ENCODE measurements at regions not wholly inside any gene's neighbourhood (a gene's known extent, or its start where the extent isn't known, plus 50 kb on each side); places are given as distances from the start of the nearest gene placed in this dataset.
"Not testable (repeated sequence)": the region's sequence is repeated elsewhere in the genome, so short reads cannot be mapped to it uniquely, and the experiment has no call there.

DNA sequence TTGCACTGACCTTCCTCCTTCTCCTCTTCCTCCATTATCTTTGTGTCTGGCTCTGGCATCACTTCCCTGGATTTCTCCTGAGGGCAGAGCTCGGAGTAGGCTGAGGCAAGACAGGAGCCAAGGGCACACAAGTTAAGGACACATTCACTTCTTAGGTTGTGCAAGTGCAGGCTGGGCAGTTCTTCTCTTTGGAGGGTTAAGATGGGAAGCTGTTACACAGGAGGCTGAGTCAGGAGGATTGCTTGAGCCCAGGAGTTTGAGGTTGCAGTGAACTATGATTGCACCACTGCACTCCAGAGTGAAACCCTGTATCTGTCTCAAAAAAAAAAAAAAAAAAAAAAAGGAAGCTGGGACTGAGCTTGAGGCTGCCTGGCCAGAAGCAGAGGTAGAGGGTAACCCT, 176.2 kb upstream of the ANKRD28 start:
- Mint-ChIP-seq H3K36me3 (ENCODE audit: insufficient read depth) (no peaks in the 10 kb centered on the region), H3K27me3 (peaks cover 18% of the 10 kb centered on the region in 2 donors), H3K4me1 (ENCODE audit: low read depth in 2 of 2) (no peaks in the 10 kb centered on the region), H3K27ac (no peak overlapping the region), H3K4me3 (no peak overlapping the region), H3K9me3 (no peaks in the 10 kb centered on the region)
- DNase-seq (no peak), ATAC-seq (replicated peaks) (no peak)

DNA sequence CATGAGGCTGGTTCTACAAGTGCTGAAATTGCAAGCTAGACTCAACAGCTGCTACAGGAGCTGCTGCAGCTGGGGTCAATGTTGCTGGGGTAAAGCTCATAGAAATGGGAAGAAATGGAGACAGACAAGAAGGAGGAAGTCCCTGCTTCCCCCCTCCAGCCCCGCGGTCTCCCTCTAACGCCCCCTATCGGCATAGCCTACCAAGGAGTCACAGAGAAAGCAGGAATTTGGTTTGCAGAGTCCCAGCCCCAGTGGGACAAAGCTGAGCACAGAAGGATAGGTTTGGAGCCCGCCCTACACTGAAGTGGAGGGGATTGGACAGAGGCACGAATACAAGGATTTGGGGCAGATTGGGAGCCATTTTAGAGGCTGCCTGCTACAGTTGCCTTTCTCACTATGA, 176.9 kb upstream of the ANKRD28 start:
- Mint-ChIP-seq H3K36me3 (ENCODE audit: insufficient read depth) (no peaks in the 10 kb centered on the region), H3K9me3 (no peaks in the 10 kb centered on the region), H3K4me1 (ENCODE audit: low read depth in 2 of 2) (no peaks in the 10 kb centered on the region), H3K27ac (no peak overlapping the region), H3K4me3 (no peak overlapping the region), H3K27me3 (peaks cover 14 to 18% of the 10 kb centered on the region in 2 donors)
- ATAC-seq (replicated peaks) (no peak), DNase-seq (no peak)

DNA sequence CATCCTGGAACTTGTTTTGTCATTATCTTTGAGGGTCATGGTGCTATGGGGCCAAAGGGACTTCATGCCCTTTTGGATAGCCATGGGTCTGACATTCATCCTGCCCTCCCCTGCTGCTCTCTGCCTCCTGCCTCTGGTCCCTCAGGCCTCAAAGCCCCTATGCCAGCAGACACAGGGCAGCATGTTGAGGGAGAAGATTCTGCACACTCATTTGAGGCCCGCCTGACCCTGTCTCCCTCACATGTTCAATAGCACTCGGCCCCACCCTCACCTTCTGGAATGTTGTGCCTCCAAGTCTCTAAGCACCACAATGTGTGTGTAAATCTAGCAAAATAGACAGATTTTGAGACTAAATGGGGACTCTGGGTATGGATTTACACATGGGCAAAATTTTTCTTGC, 178.7 kb upstream of the ANKRD28 start:
- peaks cover 8 to 18% of the 10 kb centered on the region in 2 donors for H3K27me3 Mint-ChIP-seq
- no peaks in the 10 kb centered on the region for H3K9me3 Mint-ChIP-seq
- no peak for DNase-seq
- ATAC-seq (replicated peaks) = no peak
- H3K27ac Mint-ChIP-seq = no peak overlapping the region
- no peak overlapping the region for H3K4me3 Mint-ChIP-seq
- no peaks in the 10 kb centered on the region for H3K4me1 Mint-ChIP-seq (ENCODE audit: low read depth in 2 of 2)
- no peaks in the 10 kb centered on the region for H3K36me3 Mint-ChIP-seq (ENCODE audit: insufficient read depth)

DNA sequence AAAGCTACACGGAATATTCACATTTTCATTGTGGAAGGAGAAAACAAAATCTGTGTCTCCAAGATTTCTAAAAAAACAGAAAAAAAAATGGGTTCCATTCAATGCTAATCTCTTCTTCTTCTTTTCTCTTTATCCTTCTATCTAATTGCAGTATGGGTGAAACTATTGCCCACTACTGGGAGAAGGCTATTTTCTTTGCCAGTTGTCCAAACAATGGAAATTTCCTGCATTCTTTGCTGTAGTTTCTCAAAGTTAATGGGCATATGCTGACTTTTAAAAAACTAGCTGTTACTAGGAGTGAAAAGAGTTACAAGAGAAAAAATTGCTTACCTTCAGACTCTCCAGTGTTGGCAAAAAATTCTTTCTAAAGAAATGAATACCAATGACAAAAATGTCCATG, 179.3 kb upstream of the ANKRD28 start:
- peaks cover 8 to 18% of the 10 kb centered on the region in 2 donors for H3K27me3 Mint-ChIP-seq
- no peak overlapping the region for H3K4me3 Mint-ChIP-seq
- no peak for DNase-seq
- H3K9me3 Mint-ChIP-seq = no peaks in the 10 kb centered on the region
- H3K4me1 Mint-ChIP-seq (ENCODE audit: low read depth in 2 of 2) = no peaks in the 10 kb centered on the region
- H3K27ac Mint-ChIP-seq = no peak overlapping the region
- ATAC-seq (replicated peaks) = no peak
- no peaks in the 10 kb centered on the region for H3K36me3 Mint-ChIP-seq (ENCODE audit: insufficient read depth)

DNA sequence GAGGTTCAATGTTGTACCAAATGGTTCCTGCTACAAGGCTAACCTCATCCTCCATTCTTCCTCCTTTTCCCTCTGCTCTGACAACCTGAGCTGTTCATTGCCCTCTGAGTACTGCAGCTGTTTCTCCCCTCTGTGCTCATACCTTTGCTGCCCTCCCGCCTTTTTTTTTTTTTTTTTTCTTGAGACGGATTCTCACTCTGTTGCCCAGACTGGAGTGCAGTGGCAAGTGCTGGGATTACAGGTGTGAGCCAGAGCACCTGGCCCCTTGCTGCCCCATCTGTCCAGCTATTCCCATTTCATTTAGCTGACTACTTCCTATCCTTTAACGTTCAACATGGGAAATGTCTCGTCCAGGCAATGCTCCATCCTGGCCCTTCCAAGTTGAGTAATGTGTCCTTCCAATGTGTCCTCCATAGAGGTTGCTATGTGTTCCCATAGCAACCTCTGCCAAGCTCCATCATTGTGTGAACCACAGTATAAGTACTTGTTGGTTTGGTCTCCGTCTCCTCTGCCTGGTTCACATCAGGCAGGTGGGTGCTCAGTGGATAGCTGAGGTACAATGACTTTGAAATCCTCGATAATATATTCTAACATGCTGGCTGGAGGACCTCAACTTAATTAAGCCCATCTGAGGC, 179.9 kb upstream of the ANKRD28 start:
- Mint-ChIP-seq H3K36me3 (ENCODE audit: insufficient read depth) (no peaks in the 10 kb centered on the region), H3K4me1 (ENCODE audit: low read depth in 2 of 2) (no peaks in the 10 kb centered on the region), H3K9me3 (no peaks in the 10 kb centered on the region), H3K4me3 (no peak overlapping the region), H3K27ac (no peak overlapping the region), H3K27me3 (peaks cover 8 to 18% of the 10 kb centered on the region in 2 donors)
- ATAC-seq (replicated peaks) (no peak), DNase-seq (no peak)

DNA sequence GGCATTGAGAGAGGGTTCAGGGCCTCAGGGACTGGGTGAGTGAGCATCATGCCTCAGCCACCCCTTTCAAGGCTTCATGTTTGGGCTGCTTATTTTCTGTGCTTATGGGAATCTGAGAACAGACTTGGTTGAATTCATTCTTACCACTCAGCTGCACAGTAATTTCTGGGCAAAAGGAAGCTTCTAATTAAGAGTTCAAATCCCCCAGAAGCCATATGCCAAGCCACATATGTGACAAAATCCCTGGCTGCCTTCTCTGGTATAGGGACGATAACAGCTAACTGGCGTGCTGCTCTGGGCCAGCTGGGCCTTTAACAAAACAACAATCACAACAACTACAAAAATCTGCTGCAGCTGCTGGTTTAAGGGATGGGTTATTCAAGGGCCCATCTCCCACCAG, 181.0 kb upstream of the ANKRD28 start:
- ATAC-seq (replicated peaks) = no peak
- Mint-ChIP-seq H3K9me3 (no peaks in the 10 kb centered on the region), H3K27me3 (peaks cover 8 to 18% of the 10 kb centered on the region in 2 donors), H3K4me3 (no peak overlapping the region), H3K4me1 (ENCODE audit: low read depth in 2 of 2) (no peaks in the 10 kb centered on the region), H3K27ac (no peak overlapping the region), H3K36me3 (ENCODE audit: insufficient read depth) (no peaks in the 10 kb centered on the region)
- no peak for DNase-seq

DNA sequence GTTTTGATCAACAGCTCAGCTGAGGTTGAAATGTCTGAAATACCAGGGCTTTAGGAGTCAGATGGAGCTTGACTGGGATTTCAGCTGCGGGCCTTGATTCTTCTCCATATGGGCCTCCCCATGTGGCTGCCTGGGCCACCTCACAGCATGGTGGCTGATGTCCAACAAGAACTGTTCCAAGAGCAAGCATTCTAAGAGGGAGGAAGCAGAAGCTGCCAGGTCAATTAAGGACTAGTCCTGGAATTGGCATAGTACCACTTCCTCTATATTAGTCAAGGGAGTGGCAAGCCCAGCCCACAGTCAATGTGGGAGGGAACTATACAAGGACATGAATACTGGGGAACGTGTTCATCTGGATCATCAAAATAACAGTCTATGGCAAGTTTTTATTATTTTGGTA, 181.7 kb upstream of the ANKRD28 start:
- no peak for ATAC-seq (replicated peaks)

DNA sequence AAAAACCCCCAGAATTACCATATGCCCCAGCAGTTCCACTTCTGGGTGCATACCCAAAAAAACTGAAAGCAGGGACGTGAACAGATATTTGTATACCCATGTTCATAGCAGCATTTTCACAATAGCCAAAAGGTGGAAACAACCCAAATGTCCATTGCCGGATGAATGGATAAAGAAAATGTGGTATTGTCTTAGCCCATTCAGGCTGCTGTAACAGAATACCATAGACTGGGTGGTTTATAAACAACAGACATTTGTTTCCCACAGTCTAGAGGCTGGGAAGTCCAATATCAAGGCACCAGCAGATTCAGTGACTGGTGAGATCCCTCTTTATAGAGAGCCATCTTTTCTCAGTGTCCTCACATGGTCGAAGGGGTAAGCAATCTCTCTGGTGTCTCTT, 182.1 kb upstream of the ANKRD28 start:
- no peak overlapping the region for H3K27ac Mint-ChIP-seq
- no peak for DNase-seq
- H3K4me3 Mint-ChIP-seq = no peak overlapping the region
- H3K9me3 Mint-ChIP-seq = no peaks in the 10 kb centered on the region
- H3K4me1 Mint-ChIP-seq (ENCODE audit: low read depth in 2 of 2) = no peaks in the 10 kb centered on the region
- ATAC-seq (replicated peaks) = no peak
- H3K27me3 Mint-ChIP-seq = peaks cover 9% of the 10 kb centered on the region in 2 donors
- H3K36me3 Mint-ChIP-seq (ENCODE audit: insufficient read depth) = no peaks in the 10 kb centered on the region

More for the DNA sequence above, 181.7 kb upstream of the ANKRD28 start:
- no peak for DNase-seq
- no peak overlapping the region for H3K27ac Mint-ChIP-seq
- no peaks in the 10 kb centered on the region for H3K36me3 Mint-ChIP-seq (ENCODE audit: insufficient read depth)
- no peaks in the 10 kb centered on the region for H3K4me1 Mint-ChIP-seq (ENCODE audit: low read depth in 2 of 2)
- H3K9me3 Mint-ChIP-seq = no peaks in the 10 kb centered on the region
- no peak overlapping the region for H3K4me3 Mint-ChIP-seq
- H3K27me3 Mint-ChIP-seq = peaks cover 8 to 13% of the 10 kb centered on the region in 2 donors

DNA sequence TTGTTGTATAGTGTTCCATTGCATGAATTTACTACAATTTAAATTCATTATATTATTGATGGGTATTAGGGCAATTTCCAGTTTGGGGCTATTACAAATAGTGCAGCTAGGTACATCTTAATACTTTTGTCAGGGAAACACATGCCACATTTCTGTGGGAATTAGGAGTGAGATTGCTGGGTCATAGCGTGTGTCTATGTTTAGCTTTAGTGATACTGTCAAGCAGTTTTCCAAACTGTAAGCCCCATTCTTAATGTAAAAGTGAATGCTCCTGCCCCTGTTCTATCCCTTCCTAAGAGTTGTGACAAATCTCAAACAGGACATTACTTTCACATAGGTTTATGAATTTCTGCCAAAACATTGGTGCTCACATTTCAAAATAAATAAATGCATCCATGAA, 184.5 kb upstream of the ANKRD28 start:
- H3K4me3 Mint-ChIP-seq = no peak overlapping the region
- H3K9me3 Mint-ChIP-seq = no peaks in the 10 kb centered on the region
- no peaks in the 10 kb centered on the region for H3K36me3 Mint-ChIP-seq (ENCODE audit: insufficient read depth)
- ATAC-seq (replicated peaks) = no peak
- peaks cover 18 to 23% of the 10 kb centered on the region in 2 donors for H3K27me3 Mint-ChIP-seq
- DNase-seq = no peak
- no peak overlapping the region for H3K27ac Mint-ChIP-seq
- no peaks in the 10 kb centered on the region for H3K4me1 Mint-ChIP-seq (ENCODE audit: low read depth in 2 of 2)

DNA sequence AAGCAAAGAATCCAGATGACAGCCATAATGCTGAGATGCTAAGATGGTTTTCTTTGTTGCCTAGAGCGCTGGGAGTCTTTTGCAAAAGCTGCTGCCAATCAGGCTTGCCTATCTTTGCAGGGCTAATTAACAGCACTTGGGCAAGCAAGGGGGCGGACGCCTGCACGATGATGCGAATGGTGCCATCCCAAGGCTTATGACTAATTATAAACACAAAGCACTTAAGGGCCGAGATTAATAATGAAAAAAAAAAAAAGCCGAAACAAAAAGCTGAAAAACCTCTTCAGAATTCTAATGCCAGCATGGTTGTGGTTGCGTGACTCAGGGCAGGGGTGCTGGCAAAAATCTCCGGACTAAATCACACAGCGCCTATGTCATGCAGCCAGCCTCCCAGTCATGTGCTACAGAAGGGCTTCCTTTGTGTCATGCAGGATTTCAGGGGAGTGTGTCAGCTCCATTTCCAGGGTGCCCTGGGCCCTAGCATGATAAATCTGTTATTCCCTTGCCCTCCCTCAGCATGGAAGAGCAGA, 185.0 kb upstream of the ANKRD28 start:
- Mint-ChIP-seq H3K27me3 (peaks cover 23 to 28% of the 10 kb centered on the region in 2 donors), H3K4me1 (ENCODE audit: low read depth in 2 of 2) (no peaks in the 10 kb centered on the region), H3K9me3 (no peaks in the 10 kb centered on the region), H3K27ac (no peak overlapping the region), H3K4me3 (no peak overlapping the region), H3K36me3 (ENCODE audit: insufficient read depth) (no peaks in the 10 kb centered on the region)
- no peak for ATAC-seq (replicated peaks)
- DNase-seq = no peak

DNA sequence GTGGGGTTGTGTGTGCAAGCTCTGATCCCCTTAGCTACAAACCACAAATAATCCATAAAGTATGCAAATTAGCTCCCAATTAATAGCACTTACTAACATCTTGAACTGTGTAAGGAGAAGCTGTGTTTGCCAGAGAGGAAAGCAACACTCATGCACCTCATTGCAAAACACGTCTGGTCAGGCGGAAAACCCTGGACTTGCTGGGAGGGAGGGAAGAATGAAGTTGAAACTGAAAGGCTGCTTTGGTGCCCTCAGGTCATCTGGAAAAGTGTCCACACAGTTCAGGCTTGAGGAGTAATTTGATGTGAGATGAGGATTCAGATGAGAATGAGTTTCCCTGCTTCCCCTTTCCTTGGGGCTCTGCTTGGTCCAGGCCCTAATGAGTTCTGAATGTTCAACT, 185.5 kb upstream of the ANKRD28 start:
- no peak overlapping the region for H3K4me3 Mint-ChIP-seq
- H3K27me3 Mint-ChIP-seq = peaks cover 23 to 31% of the 10 kb centered on the region in 2 donors
- H3K9me3 Mint-ChIP-seq = no peaks in the 10 kb centered on the region
- no peaks in the 10 kb centered on the region for H3K4me1 Mint-ChIP-seq (ENCODE audit: low read depth in 2 of 2)
- H3K36me3 Mint-ChIP-seq (ENCODE audit: insufficient read depth) = no peaks in the 10 kb centered on the region
- no peak overlapping the region for H3K27ac Mint-ChIP-seq
- ATAC-seq (replicated peaks) (no peak), DNase-seq (no peak)

DNA sequence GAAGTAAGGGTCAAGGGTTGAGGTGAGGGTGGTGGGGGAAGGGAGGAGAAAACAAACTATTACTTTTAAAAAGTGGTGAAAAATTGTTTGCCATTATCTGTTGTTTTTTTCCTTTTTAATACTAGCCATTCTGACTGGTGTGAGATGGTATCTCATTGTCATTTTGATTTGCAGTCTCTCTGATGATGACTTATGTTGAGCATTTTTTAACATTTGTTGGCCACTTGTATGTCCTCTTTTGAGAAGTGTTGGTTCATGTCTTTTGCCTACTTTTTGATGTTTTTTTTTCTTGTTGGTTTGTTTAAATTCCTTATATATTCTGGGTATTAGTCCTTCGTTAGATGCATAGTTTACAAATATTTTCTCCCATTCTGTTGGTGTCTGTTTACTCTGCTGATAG, 185.9 kb upstream of the ANKRD28 start:
- H3K36me3 Mint-ChIP-seq (ENCODE audit: insufficient read depth) = no peaks in the 10 kb centered on the region
- H3K27ac Mint-ChIP-seq = no peak overlapping the region
- peaks cover 23 to 36% of the 10 kb centered on the region in 2 donors for H3K27me3 Mint-ChIP-seq
- peaks cover 0 to 2% of the 10 kb centered on the region in 2 donors for H3K9me3 Mint-ChIP-seq
- H3K4me1 Mint-ChIP-seq (ENCODE audit: low read depth in 2 of 2) = no peaks in the 10 kb centered on the region
- DNase-seq = no peak
- no peak overlapping the region for H3K4me3 Mint-ChIP-seq
- ATAC-seq (replicated peaks) = no peak

DNA sequence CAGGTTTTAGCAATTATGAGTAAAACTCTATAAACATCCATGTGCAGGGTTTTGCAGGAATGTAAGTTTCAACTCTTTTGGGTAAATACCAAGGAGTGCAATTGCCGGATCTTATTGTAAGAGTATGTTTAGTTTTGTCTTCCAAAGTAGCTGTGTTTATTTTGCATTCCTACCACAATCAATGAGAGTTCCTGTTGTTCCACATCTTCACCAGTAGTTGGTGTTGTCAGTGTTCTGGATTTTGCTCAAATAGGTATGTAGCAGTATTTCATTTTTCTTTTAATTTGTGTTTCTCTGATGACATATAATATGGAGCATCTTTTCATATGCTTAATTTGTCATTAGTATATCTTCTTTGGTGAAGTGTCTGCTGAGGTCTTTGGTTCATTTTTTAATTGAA, 185.1 kb upstream of the GALNT15 start:
- Mint-ChIP-seq H3K9me3 (peaks cover 3 to 7% of the 10 kb centered on the region in 2 donors), H3K27me3 (peaks cover 31 to 42% of the 10 kb centered on the region in 2 donors), H3K36me3 (ENCODE audit: insufficient read depth) (no peaks in the 10 kb centered on the region), H3K4me3 (no peak overlapping the region), H3K4me1 (ENCODE audit: low read depth in 2 of 2) (no peaks in the 10 kb centered on the region), H3K27ac (no peak overlapping the region)
- no peak for DNase-seq
- ATAC-seq (replicated peaks) = no peak

DNA sequence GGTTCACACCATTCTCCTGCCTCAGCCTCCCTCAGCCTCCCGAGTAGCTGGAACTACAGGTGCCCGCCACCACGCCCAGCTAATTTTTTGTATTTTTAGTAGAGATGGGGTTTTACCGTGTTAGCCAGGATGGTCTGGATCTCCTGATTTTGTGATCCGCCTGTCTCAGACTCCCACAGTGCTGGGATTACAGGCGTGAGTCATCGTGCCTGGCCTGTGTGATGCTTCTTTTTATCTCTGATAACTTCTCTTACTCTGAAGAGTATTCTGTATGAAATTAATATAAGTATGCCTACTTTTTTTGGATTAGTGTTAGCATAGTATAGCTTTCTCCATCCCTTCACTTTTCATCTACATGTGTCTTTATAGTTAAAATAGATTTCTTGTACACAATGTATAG, 180.8 kb upstream of the GALNT15 start:
- not testable (repeated sequence) for H3K27ac Mint-ChIP-seq; H3K9me3 Mint-ChIP-seq; H3K4me3 Mint-ChIP-seq; DNase-seq; H3K36me3 Mint-ChIP-seq (ENCODE audit: insufficient read depth); ATAC-seq (replicated peaks); H3K4me1 Mint-ChIP-seq (ENCODE audit: low read depth in 2 of 2)
- H3K27me3 Mint-ChIP-seq = peaks cover 7 to 30% of the 10 kb centered on the region in 2 donors

All from effector memory CD8-positive, alpha-beta T cell (primary cell).